IPS DF 4.7 (cell line): ENCODE measurements at regions not wholly inside any gene's neighbourhood (a gene's known extent, or its start where the extent isn't known, plus 50 kb on each side); places are given as distances from the start of the nearest gene placed in this dataset.

ENCODE experiments used
- DNase-seq: peaks from one replicate; pipeline ENCODE4 v3.0.0-alpha.2; 2013; ENCODE audit warnings: low spot score; ENCODE audit errors: extremely low read depth

DNA sequence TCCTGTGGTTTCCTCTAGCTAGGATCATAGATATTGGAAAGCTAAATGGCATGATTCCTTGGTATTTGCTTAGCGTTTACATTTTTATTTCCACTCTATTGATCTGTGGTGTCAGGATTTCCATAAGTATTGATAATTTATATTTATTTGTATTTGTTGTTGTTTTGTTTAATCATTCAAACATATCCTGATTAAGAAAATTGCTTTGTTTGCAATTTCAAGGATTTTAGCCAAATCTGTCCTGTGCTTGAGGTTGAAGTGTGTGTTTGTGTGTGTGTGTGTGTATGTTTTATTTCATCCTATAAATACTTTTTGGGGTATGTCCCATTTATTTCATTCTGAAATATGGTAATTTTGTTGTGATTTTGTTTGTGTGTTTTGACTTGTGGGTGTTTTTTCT, 1884.1 kb upstream of the CDH6 start:
- DNase-seq = no peak

DNA sequence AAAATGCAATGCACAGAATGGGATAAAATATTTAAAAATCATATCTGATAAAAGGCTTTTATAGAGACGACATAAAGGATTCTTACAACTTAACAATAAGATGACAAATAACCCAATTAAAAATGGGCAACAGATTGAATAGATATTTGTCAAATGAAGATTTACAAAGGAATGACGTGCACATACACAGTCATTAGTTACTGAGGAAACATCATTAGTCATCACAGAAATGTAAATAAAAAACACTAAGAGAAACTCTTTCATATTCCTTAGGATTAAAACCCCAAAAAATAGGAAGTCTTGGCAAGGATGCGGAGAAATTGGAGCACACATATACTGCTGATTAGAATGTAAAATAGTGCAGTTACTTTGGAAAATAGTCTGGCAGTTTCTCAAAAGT, 1886.0 kb upstream of the CDH6 start:
- no peak for DNase-seq

DNA sequence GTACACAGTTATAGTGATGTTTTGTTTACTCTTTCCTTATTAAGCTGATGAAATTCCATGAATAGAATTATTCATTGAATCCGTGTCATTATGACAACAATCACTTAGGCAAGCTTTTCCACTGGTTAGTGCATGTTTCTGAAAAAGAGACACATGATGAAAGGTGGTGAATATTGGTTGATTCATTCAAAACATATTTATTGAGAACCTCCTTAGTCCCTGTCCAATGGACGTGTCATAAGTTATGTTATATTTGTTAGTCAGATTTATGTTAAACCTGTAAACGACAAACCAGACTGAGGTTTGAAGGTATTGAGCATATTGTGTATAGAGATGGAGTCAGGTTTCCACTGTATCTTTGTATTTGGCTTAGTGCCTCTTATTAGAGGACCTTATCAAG, 1888.9 kb upstream of the CDH6 start:
- DNase-seq = no peak

DNA sequence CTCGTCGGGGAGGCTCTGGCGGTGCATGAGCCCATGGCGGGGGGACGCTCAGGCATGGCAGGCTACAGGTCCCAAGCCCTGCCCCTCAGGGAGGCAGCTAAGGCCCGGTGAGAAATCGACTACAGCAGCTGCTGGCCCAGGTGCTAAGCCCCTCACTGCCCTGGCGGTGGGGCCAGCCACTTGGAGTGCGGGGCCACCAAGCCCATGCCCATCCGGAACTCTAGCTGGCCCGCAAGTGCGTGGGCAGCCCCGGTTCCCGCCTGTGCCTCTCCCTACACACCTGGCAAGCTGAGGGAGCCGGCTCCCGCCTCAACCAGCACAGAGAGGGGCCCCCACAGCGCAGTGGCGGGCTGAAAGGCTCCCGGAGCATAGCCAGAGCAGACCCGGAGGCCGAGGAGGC, 1896.9 kb upstream of the CDH6 start:
- no peak for DNase-seq

DNA sequence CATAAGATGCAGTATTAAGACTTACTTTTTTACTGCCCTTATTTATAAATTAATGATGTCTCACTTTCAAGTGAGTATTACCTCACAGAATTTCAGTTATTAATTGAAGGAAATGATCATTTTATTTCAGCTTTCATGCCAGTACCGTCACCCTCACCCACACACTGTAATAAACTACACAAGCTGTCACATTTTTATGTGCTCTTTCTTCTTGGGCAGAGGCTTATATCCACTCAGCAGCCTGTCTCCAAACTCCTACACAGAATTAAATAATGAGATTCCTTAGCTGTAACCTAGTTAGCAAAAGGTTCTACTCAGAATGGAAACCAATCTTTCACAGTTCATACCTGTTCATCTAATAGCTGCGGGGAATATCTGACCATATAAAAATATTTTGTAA, 1915.8 kb upstream of the CDH6 start:
- no peak for DNase-seq

DNA sequence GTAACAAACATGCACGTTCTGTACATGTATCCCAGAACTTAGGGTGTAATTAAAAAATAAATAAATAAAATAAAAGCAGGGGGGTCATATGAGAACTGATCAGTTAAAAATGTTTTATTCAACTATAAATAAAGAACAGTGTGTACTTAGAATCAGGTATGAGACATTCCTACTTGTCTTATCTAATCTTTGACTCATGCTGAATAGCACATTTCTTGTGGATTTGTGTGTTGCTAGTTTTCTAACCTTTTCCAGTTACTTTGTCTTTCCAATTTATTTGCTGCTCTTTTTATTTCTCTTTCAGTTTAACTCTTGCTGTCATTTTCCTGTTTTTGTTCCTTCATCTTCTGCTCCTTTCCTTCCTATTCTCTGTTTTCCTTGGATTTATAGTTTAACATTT, 1917.1 kb upstream of the CDH6 start:
- DNase-seq = no peak

DNA sequence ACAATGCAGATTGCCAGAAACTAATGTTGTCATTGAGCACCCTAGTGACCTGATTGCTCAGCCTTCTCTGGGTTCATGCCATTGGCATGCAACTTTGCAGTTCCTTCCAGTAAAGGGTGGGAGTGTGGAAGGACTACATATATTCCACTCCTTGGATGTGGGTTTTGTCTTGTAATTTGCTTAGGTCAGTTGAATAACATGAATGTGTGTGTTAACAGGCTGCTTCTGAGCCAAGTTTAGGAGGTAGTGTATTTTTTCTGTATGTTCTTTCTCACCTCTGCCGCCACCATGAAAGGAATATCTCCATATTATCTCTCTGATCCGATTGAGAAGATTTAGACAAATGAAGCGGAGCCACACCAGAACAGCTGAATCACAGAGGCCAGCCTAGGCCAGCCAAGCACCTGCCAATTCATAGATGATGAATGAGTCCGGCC, 1929.6 kb upstream of the CDH6 start:
- DNase-seq = no peak

DNA sequence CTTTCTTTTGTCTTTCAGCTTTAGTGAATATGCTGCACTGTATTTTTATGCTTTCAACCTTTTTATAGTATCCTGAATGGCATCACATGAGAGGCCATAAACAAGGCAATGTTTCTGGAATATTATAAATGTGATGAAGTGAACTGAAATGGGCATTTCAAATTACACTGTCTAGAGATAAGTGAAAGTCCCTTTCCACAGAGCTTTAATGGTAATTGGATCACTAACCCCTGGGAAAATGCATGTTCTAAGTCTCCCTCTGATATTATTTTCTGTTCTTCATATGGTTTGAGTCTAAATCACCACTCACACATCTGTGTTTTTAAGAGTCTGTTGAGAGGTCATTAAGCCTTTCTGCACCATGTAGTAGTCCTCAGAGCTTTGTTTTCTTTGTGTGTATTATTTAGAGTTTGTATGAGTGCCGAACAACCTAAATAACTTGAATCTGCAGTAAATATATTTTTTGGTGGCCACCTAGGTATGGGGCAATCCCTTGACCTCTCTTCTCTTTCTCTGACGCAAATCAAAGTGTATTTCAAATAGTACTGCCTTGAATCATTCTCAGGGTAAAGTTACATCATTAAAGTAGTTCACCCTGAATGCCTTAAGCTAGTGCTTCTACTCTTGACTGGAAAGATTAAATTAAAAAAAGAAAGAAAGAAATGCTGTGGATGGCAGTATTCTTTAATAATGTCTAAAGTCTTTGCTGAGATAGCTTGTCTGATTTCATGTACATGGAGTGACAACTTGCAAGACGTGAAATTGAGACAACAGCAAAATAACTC, 1931.0 kb upstream of the CDH6 start:
- DNase-seq = no peak

DNA sequence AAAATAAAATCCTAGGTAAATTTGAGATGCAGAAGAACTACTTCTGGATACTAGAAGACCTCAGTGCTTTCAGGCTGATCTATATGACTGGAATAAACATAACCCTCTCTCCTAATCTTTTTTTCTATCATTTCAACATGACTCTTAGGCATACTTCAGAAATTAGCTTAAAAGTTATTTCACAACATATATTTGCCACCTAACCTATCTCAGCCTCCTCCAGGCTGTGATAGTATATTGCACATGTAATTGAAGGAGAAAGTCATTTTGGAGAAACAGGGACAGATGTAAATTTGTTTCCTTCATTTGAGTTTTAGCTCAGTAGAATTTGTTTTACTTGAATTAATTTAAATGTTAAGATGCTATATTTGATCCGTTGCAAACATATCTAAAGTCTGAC, 1932.3 kb upstream of the CDH6 start:
- DNase-seq = no peak

DNA sequence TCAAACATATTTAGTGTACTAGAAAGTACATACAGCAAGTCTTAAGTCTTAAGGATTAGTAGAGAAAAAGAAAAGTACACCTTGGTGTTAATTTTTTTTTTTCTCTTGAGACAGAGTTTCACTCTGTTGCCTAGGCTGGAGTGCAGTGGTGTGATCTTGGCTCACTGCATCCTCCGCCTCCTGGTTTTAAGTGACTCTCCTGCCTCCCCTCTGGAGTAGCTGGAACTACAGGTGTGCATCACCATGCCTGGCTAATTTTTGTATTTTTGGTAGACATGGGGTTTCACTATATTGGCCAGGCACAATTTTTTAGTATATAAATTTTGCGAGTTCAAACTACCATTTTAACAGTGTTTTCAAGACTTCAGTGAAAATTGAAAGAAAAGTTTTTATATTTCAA, 1941.1 kb upstream of the CDH6 start:
- DNase-seq = no peak

DNA sequence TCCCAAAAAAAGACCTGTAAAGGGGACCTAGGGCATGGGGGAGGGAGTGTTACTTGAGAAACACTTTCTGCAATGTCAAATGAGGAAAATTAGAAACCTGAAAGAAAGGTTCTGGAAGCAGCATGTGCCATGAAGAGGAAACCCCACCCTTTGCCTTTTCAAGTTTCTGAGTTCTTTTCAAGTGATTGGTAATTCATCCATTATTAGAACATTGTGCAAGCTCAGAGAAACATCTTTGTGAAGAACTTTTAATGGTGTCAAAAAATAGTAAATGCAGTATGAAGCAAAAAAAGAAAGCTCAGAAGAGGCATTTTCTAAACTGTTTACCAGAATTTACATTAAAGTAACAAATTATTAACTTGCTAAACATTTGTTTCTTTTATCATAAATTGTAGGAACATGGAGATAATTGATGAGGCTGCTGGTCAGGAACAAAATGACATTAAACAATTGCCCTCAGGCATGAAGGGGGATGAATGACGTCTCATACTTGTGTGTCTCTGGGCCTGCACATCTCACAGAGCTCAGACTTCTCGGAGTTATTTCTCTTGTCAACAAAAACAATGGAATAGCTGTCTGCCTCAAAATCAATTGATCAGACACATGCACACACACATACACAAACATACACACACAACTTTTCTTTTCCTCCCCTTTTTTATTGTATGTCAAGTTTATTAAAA, 1946.0 kb upstream of the CDH6 start:
- DNase-seq = no peak

DNA sequence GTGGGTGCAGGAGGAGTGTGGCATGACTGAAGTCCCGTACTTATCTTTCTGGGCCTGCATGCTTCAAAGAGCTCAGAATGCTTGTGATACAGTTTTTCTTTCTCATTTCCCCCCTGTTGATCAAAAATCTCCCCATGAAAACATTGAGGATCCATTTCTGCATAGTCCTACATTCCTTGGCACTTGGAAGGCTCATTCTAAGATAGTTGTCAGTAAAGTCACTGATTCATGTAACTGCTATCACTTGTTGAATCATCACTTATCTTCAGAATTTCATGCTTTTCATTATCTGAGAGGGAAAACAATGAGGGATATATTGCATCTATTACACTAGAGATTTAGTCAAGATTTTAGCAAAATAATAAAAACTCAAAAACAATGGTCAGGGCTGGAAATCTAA, 1953.1 kb upstream of the CDH6 start:
- DNase-seq = no peak

DNA sequence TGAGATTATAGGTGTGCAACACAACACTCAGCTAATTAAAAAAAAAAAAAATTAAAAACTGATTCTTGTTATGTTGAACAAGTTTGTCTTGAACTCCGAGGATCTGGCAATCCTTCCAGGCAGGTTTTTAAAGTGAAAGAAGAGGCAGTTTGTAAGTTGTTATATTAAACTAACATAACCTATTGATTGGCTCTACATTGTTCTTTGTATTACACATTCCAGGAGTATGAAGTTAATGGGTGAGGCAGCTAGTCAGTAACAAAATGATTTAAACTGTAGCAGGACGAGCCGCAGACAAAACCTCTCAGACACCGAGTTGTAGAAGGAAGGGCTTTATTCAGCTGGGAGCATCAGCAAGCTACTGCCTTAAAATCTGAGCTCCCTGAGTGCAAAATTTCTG, 1953.9 kb upstream of the CDH6 start:
- DNase-seq = no peak

DNA sequence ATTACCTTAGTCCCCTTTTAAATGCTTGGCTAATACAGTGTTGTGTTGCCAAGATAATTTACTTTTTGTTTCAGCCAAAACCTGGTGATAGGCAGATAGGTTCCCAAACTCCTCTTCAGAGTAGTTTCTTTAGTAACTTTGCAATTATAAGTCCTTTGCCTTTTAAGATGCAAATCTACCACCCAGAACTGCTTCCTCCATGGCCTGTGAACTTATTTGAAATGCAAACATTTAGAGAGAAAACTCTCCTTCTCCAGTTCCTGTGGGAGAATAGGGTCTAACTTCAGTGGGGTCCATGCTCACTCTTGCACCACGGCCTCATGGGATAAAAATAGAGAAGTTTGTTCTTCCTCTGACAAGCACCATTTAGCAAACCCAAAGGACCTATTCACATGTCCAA, 1955.4 kb upstream of the CDH6 start:
- no peak for DNase-seq

DNA sequence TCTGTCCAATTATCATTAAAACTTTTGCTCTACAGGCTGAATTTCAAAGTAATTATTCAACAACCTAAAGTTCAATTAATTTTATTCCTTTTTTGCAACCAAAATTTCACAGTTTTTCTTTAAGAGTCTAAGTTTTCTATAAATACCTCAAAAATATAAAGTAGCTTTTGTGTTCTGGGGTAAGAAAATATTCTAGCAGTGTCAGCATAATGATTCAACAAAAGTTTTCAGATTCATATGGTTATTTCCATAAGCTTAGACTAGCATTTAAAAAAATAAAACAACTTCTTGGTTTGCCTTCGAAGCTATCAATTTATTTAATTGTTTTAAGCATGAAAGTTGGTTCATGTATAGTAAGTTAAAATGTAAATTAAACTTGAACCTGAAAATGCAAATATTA, 1962.3 kb upstream of the CDH6 start:
- DNase-seq = no peak

DNA sequence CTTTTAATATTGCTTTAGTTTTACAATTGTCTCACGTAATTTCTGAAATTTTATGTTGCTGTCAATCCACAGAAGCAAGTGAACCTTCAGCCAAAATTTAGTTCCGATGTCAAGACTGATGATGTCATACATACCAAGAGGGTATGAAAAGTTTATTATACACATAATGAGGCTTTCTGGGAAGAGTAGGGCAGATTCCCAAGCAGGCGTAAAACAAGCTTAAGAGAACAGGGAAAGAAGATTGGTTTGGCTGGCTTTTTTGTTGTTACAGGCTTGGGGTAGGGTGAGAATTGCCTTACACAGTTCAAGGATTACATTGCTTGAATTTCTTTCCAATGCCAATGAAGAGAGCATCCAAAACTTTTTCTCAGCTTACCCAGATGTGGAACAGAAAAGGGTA, 1962.9 kb upstream of the CDH6 start:
- no peak for DNase-seq

DNA sequence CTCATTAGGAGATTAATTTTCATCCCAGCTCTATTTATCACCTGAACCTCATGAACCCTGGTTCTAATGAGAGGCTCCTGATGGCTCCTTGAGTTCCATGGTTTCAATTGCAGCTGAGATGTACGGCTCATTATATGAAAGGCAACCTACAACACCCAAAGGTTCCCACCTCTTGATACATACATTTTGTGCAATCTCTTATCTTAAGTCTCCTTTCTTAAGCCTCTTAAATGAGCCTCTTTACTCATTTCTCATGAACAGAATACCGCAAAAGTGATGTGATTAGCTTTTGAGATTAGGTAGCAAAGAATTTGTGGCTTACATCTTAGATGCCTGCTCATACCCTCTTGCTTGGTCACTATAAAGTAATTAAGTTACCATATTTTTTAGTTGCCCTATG, 1964.0 kb upstream of the CDH6 start:
- no peak for DNase-seq

DNA sequence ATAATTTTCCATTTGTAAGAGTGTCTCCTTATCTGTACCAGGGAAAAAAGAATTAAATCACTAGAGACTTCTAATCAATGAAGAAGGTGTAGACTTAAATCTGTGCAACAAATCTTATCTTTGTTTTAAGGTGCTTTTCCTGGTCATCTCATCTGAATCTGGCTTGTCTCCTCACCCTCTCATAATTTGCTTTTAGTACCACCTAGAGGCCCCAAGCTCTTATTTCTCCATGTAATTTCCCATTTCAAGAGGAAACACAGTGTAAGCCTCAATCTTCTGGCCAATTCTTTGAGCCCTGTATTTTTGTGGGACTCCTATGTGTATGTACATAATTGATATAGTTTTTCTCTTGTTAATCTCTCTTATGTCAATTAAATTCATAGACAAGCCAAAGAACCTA, 1975.3 kb upstream of the CDH6 start:
- DNase-seq = no peak

DNA sequence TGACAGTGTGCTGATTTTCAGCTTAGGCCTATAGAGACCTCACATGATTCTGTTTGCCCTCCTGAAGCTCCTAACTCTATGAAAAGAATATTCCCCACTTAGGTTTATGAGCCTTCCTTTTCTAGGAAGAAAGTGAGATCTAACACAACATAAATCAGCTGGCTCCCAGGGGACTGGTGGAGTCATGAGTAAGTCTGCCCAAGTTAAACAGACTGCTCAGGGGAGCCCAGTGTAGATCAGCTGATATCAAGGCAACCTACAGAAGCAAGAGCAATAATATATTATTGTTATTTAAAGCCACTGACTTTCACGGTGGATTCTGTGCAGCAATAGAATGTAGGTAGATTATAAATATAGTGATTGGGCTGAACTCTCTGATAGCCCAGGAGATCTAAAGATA, 1978.6 kb upstream of the CDH6 start:
- DNase-seq = no peak

DNA sequence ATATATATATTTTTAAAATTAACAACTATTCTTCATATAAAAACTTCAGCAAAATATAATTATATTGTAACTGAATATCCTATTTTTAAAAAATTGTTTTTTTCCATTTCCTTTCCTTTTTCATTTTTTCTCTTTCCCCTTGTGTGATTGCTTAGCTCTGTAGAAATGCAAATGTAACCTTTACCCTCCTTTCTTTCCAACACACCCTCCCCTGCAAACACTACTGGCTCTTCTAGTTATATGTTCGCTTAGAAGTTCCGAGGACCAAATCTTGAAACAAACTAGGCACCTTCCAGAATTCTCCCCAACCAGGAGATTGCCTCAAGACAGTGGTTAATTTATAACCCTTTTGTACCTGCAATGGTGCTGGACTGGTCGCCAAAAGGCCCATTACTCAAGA, 1980.0 kb upstream of the CDH6 start:
- DNase-seq = no peak

DNA sequence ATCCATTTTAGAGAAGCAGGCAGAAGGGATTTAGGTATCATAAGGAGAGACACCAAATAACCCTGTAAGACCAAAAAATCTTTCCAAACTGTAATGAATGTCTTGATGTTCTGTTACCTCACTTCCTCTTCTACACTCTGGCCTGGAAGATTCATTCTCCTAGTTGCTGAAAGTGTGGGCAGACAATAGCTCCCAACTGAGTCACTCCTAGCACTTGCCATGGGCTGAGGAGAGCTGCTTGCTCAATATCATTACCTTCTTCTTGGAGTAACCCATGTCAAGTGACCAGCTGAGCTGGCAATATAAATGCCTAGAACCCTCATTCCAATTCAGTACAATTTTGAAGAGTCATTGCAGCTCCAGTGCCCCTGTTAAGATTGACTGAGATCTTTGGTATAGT, 1985.5 kb upstream of the CDH6 start:
- no peak for DNase-seq

DNA sequence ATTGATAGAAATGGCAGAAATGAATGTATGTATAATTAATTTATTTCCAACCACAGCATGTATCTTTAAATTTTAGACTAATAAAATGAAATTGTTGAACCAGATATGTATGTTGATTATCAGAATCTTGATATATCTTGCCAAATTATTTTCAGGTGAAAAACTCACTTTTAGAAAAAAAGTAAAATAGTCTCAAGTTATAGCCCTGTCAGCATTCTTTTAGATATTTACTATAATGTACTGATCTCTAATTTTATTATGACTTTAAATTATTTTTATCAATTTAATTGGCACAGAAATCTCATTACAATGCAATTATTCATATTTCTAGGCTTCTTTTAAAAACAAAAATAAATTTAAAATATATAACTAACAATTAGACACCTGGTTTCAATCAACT, 1990.4 kb upstream of the CDH6 start:
- DNase-seq = no peak
